MM.1S (cell line): ENCODE measurements at regions not wholly inside any gene's neighbourhood (a gene's known extent, or its start where the extent isn't known, plus 50 kb on each side); places are given as distances from the start of the nearest gene placed in this dataset.

Experiments
- DNase-seq: peaks from one replicate; pipeline ENCODE4 v3.0.0-alpha.2; 2015
- H2AFZ ChIP-seq: fragments of 300-600 bp; sonication (generic); 2 replicates; pipeline ENCODE4 v1.6.0; 2016; ENCODE audit warnings: antibody characterized with exemption, low read length
- H3F3A ChIP-seq: fragments of 300-600 bp; sonication (generic); 2 replicates; pipeline ENCODE4 v1.6.1; 2016; ENCODE audit warnings: mild to moderate bottlenecking, antibody characterized with exemption, low read length, moderate library complexity, mixed read lengths; ENCODE audit not compliant: insufficient read depth
- H3K27ac ChIP-seq: fragments of 300-600 bp; sonication (generic); 2 replicates; pipeline ENCODE4 v1.5.1; 2016; ENCODE audit warnings: mild to moderate bottlenecking, low read length
- H3K27me3 ChIP-seq: fragments of 300-600 bp; sonication (generic); replicated peaks from 2 replicates; pipeline ENCODE4 v1.6.0; 2016; ENCODE audit warnings: low read length; ENCODE audit not compliant: insufficient read depth
- H3K36me3 ChIP-seq: fragments of 300-600 bp; sonication (generic); replicated peaks from 2 replicates; pipeline ENCODE4 v1.6.1; 2016; ENCODE audit warnings: mild to moderate bottlenecking, low read length, mixed read lengths; ENCODE audit not compliant: insufficient read depth
- H3K4me1 ChIP-seq: fragments of 300-600 bp; sonication (generic); 2 replicates; pipeline ENCODE4 v1.6.1; 2016; ENCODE audit warnings: low read length, mixed read lengths
- H3K4me2 ChIP-seq: fragments of 300-600 bp; sonication (generic); 2 replicates; pipeline ENCODE4 v1.6.0; 2016; ENCODE audit warnings: low read depth, low read length
- H3K4me3 ChIP-seq: fragments of 300-600 bp; sonication (generic); 2 replicates; pipeline ENCODE4 v1.5.1; 2016; ENCODE audit warnings: low read length, mixed read lengths
- H3K79me2 ChIP-seq: fragments of 300-600 bp; sonication (generic); 2 replicates; pipeline ENCODE4 v1.6.1; 2016; ENCODE audit warnings: mixed run types, low read length, mixed read lengths
- H3K9ac ChIP-seq: fragments of 300-600 bp; sonication (generic); 2 replicates; pipeline ENCODE4 v1.6.1; 2016; ENCODE audit warnings: low read length, mixed read lengths
- H3K9me2 ChIP-seq: fragments of 300-600 bp; sonication (generic); replicated peaks from 2 replicates; pipeline ENCODE4 v1.6.1; 2016; ENCODE audit warnings: mild to moderate bottlenecking, low read length, mixed read lengths; ENCODE audit not compliant: insufficient read depth
- H3K9me3 ChIP-seq: fragments of 300-600 bp; sonication (generic); replicated peaks from 2 replicates; pipeline ENCODE4 v1.6.1; 2016; ENCODE audit warnings: mild to moderate bottlenecking, low read length, mixed read lengths; ENCODE audit not compliant: insufficient read depth
- H4K20me1 ChIP-seq: fragments of 300-600 bp; sonication (generic); 2 replicates; pipeline ENCODE4 v1.6.1; 2016; ENCODE audit warnings: mild to moderate bottlenecking, low read length, moderate library complexity, mixed read lengths; ENCODE audit not compliant: insufficient read depth
- EZH2 ChIP-seq: fragments of 300-600 bp; sonication (generic); optimal IDR thresholded peaks from 2 replicates; pipeline ENCODE3; 2017; ENCODE audit warnings: low read depth, mild to moderate bottlenecking, antibody characterized with exemption, low read length, mixed read lengths
- EZH2phosphoT487 ChIP-seq: fragments of 300-600 bp; sonication (generic); IDR thresholded peaks from 2 replicates; pipeline ENCODE4 v1.6.1; 2018; ENCODE audit warnings: antibody characterized with exemption, low read length
- TF ChIP-seq, protein P1 (sequence below): fragments of 300-600 bp; sonication (generic); IDR thresholded peaks from 2 replicates; pipeline ENCODE4 v1.5.1; 2016; ENCODE audit warnings: antibody characterized with exemption, low read length, mixed read lengths

DNA sequence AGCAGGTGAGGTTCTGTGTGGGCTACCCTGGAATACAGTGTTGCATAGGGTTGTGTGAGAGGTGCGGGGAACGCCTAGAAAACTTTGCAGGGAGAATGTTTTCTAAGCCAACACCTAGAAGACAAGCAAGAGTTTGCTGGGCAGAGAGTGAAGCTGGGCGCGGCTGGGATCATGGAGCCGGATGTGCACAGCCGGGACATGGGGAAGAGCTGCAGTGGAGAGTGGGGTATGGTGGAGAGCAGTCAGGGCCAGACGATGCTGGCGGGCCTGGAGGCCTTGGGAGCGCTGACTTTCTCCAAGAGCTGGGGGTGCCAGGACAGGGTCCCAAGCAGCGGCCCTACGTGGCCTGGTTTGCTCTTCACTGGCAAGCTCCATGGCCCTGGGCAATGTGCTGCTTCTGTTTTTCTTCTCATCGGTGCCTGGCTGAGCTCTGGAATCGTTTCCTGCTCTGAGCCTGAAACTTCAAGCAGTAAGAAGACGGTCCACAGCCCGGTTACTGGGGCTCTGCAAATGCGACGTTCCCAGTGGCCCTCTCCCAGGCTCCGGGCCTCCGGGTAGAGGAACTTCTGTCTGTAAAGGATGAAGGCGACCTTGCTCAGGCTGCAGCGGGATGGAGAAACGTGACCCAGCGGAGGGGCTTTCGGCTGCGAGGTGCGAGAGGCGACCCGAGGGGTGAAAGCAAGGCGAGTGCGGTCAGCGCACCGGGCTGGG, 51.9 kb upstream of the CD34 start:
- H3K27ac ChIP-seq: no peak overlapping the region
- H3K9ac ChIP-seq: peak overlapping the region; percentile 83
- DNase-seq: peak; percentile 27
- H3K27me3 ChIP-seq: no peaks in the 10 kb centered on the region
- peak overlapping the region; percentile 85 for H3K4me3 ChIP-seq
- H3K9me2 ChIP-seq: no peaks in the 10 kb centered on the region
- peak overlapping the region; percentile 98 for H3K4me2 ChIP-seq
- H3K4me1 ChIP-seq: peaks cover 9% of the 10 kb centered on the region
- no peaks in the 10 kb centered on the region for H3K79me2 ChIP-seq
- H3K36me3 ChIP-seq: no peaks in the 10 kb centered on the region
- H4K20me1 ChIP-seq: no peaks in the 10 kb centered on the region
- peak overlapping the region; percentile 100 for H2AFZ ChIP-seq
- TF ChIP-seq EZH2 (no peak), EZH2phosphoT487 (no peak)
- TF ChIP-seq, protein P1, sequence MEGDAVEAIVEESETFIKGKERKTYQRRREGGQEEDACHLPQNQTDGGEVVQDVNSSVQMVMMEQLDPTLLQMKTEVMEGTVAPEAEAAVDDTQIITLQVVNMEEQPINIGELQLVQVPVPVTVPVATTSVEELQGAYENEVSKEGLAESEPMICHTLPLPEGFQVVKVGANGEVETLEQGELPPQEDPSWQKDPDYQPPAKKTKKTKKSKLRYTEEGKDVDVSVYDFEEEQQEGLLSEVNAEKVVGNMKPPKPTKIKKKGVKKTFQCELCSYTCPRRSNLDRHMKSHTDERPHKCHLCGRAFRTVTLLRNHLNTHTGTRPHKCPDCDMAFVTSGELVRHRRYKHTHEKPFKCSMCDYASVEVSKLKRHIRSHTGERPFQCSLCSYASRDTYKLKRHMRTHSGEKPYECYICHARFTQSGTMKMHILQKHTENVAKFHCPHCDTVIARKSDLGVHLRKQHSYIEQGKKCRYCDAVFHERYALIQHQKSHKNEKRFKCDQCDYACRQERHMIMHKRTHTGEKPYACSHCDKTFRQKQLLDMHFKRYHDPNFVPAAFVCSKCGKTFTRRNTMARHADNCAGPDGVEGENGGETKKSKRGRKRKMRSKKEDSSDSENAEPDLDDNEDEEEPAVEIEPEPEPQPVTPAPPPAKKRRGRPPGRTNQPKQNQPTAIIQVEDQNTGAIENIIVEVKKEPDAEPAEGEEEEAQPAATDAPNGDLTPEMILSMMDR: no peak
- no peaks in the 10 kb centered on the region for H3K9me3 ChIP-seq
- H3F3A ChIP-seq: no peaks in the 10 kb centered on the region
